ENCODE measurements at regions not wholly inside any gene's neighbourhood (a gene's known extent, or its start where the extent isn't known, plus 50 kb on each side); places are given as distances from the start of the nearest gene placed in this dataset.

- no peak for DNase-seq
- no peaks in the 10 kb centered on the region for H3K36me3 ChIP-seq (ENCODE audit: control insufficient read depth in 4 of 4, insufficient read depth in 4 of 4, low read length in 4 of 4)
- TF ChIP-seq CTCF (IDR thresholded peaks at IDR 0.05; ENCODE audit: control extremely low read depth, extremely low read depth), result no peak
- H3K27me3 ChIP-seq (ENCODE audit: control insufficient read depth in 3 of 3, insufficient read depth in 3 of 3, low read length in 2 of 3), result no peaks in the 10 kb centered on the region
- peaks cover 0 to 3% (median 0%) of the 10 kb centered on the region in 4 donors for H3K9me3 ChIP-seq (ENCODE audit: control insufficient read depth in 4 of 4, insufficient read depth in 3 of 4, low read length in 3 of 4)
- H3K9ac ChIP-seq (ENCODE audit: insufficient read depth in 1 of 2, low read length in 2 of 2), result no peak overlapping the region
- no peaks in the 10 kb centered on the region for H3K4me1 ChIP-seq (ENCODE audit: control insufficient read depth in 5 of 5, insufficient read depth in 5 of 5, low read length in 5 of 5)
- no peak overlapping the region for H3K27ac ChIP-seq (ENCODE audit: low read depth in 1 of 2, low read length in 1 of 2)
- 58 to 65% methylated on average over 2 of the region's 2 CpGs for WGBS, 2 donors
- ATAC-seq (ENCODE audit: insufficient read depth, low FRiP score), result no peak
- no peak overlapping the region for H3K4me3 ChIP-seq
Observed at GRCh38 chr2:74735009-74735408, 81.0 kb downstream of the SEMA4F start.

GRCh38 chr2:74735564-74735963 is 81.5 kb downstream of the SEMA4F start:
- H3K9me3 ChIP-seq (ENCODE audit: control insufficient read depth in 4 of 4, insufficient read depth in 3 of 4, low read length in 3 of 4), result peaks cover 0 to 3% (median 0%) of the 10 kb centered on the region in 4 donors
- no peak overlapping the region for H3K27ac ChIP-seq (ENCODE audit: low read depth in 1 of 2, low read length in 1 of 2)
- TF ChIP-seq CTCF (IDR thresholded peaks at IDR 0.05; ENCODE audit: control extremely low read depth, extremely low read depth), result no peak
- no peak overlapping the region for H3K9ac ChIP-seq (ENCODE audit: insufficient read depth in 1 of 2, low read length in 2 of 2)
- no peak overlapping the region for H3K4me3 ChIP-seq
- peaks cover 0 to 3% (median 0%) of the 10 kb centered on the region in 5 donors for H3K4me1 ChIP-seq (ENCODE audit: control insufficient read depth in 5 of 5, insufficient read depth in 5 of 5, low read length in 5 of 5)
- DNase-seq (no peak), ATAC-seq (ENCODE audit: insufficient read depth, low FRiP score) (no peak)
- no peaks in the 10 kb centered on the region for H3K36me3 ChIP-seq (ENCODE audit: control insufficient read depth in 4 of 4, insufficient read depth in 4 of 4, low read length in 4 of 4)
- peaks cover 0 to 1% (median 0%) of the 10 kb centered on the region in 3 donors for H3K27me3 ChIP-seq (ENCODE audit: control insufficient read depth in 3 of 3, insufficient read depth in 3 of 3, low read length in 2 of 3)
- 13 to 39% methylated on average over 3 of the region's 3 CpGs for WGBS, 2 donors

GRCh38 chr2:74736589-74736988 is 82.5 kb downstream of the SEMA4F start:
- H3K4me3 ChIP-seq, result no peak overlapping the region
- ATAC-seq (ENCODE audit: insufficient read depth, low FRiP score) (no peak), DNase-seq (no peak)
- no peak overlapping the region for H3K27ac ChIP-seq (ENCODE audit: low read depth in 1 of 2, low read length in 1 of 2)
- no peak for TF ChIP-seq CTCF (IDR thresholded peaks at IDR 0.05; ENCODE audit: control extremely low read depth, extremely low read depth)
- H3K36me3 ChIP-seq (ENCODE audit: control insufficient read depth in 4 of 4, insufficient read depth in 4 of 4, low read length in 4 of 4), result no peaks in the 10 kb centered on the region
- 74 to 87% methylated on average over 2 of the region's 2 CpGs for WGBS, 2 donors
- peaks cover 0 to 5% (median 3%) of the 10 kb centered on the region in 3 donors for H3K27me3 ChIP-seq (ENCODE audit: control insufficient read depth in 3 of 3, insufficient read depth in 3 of 3, low read length in 2 of 3)
- peaks cover 0 to 3% (median 0%) of the 10 kb centered on the region in 4 donors for H3K9me3 ChIP-seq (ENCODE audit: control insufficient read depth in 4 of 4, insufficient read depth in 3 of 4, low read length in 3 of 4)
- H3K4me1 ChIP-seq (ENCODE audit: control insufficient read depth in 5 of 5, insufficient read depth in 5 of 5, low read length in 5 of 5), result peaks cover 0 to 4% (median 0%) of the 10 kb centered on the region in 5 donors
- H3K9ac ChIP-seq (ENCODE audit: insufficient read depth in 1 of 2, low read length in 2 of 2), result no peak overlapping the region

- WGBS, 2 donors, result 76 to 77% methylated on average over 6 of the region's 6 CpGs
- Histone ChIP-seq H3K4me1 (ENCODE audit: control insufficient read depth in 5 of 5, insufficient read depth in 5 of 5, low read length in 5 of 5) (peaks cover 0 to 4% (median 0%) of the 10 kb centered on the region in 5 donors), H3K27me3 (ENCODE audit: control insufficient read depth in 3 of 3, insufficient read depth in 3 of 3, low read length in 2 of 3) (peaks cover 0 to 7% (median 6%) of the 10 kb centered on the region in 3 donors), H3K4me3 (no peak overlapping the region), H3K27ac (ENCODE audit: low read depth in 1 of 2, low read length in 1 of 2) (no peak overlapping the region), H3K9ac (ENCODE audit: insufficient read depth in 1 of 2, low read length in 2 of 2) (no peak overlapping the region), H3K36me3 (ENCODE audit: control insufficient read depth in 4 of 4, insufficient read depth in 4 of 4, low read length in 4 of 4) (no peaks in the 10 kb centered on the region), H3K9me3 (ENCODE audit: control insufficient read depth in 4 of 4, insufficient read depth in 3 of 4, low read length in 3 of 4) (peaks cover 0 to 3% (median 0%) of the 10 kb centered on the region in 4 donors)
- ATAC-seq (ENCODE audit: insufficient read depth, low FRiP score), result no peak
- DNase-seq, result no peak
- no peak for TF ChIP-seq CTCF (IDR thresholded peaks at IDR 0.05; ENCODE audit: control extremely low read depth, extremely low read depth)
Observed at GRCh38 chr2:74738586-74738985, 84.5 kb downstream of the SEMA4F start.

Data from lung (tissue), 11 donors.